NCI-H2029 treated with DMSO at 0.1 percent for 48 hours (cell line): ENCODE measurements at regions not wholly inside any gene's neighbourhood (a gene's known extent, or its start where the extent isn't known, plus 50 kb on each side); places are given as distances from the start of the nearest gene placed in this dataset.
"Not testable (repeated sequence)": the region's sequence is repeated elsewhere in the genome, so short reads cannot be mapped to it uniquely, and the experiment has no call there.

Experiments used
- DNase-seq: peaks from one replicate; lab custom pipeline; 2025; lab: John Stamatoyannopoulos, UW

GRCh38 chr11:29627541-29627940 is 389.3 kb downstream of the KCNA4 start:
- DNase-seq, result no peak

GRCh38 chr11:29623144-29623722 is 393.6 kb downstream of the KCNA4 start:
- DNase-seq, result no peak

- DNase-seq, result no peak
Measured at GRCh38 chr11:29616611-29617010, 400.2 kb downstream of the KCNA4 start.

- DNase-seq, result no peak
Measured at GRCh38 chr11:29612423-29612822, 404.4 kb downstream of the KCNA4 start.

GRCh38 chr11:29606330-29607031 is 410.3 kb downstream of the KCNA4 start:
- no peak for DNase-seq

- not testable (repeated sequence) for DNase-seq
Measured at GRCh38 chr11:29600151-29600575, 416.7 kb downstream of the KCNA4 start.

- DNase-seq, result no peak
Measured at GRCh38 chr11:29584342-29584741, 432.5 kb downstream of the KCNA4 start.

GRCh38 chr11:29578806-29579205 is 438.0 kb downstream of the KCNA4 start:
- no peak for DNase-seq

DNA sequence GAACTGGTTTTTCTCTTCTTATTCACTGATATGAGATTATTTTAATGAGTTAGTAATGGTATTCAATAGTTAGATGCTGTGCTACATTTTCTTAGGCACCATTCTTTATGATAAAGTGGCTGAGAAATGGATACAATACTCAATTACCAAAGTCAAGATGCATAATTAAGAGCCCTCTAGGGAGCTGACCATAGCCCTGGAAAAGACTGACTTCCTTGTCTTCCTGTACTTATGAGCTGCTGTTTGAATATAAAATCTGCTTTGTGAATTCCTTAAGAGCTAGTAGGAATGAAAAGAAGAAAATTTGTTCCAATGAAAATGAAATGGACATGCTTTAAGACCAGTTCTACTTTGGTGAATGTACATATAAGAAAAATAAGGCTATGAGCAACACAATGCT is 452.3 kb downstream of the KCNA4 start:
- no peak for DNase-seq

DNA sequence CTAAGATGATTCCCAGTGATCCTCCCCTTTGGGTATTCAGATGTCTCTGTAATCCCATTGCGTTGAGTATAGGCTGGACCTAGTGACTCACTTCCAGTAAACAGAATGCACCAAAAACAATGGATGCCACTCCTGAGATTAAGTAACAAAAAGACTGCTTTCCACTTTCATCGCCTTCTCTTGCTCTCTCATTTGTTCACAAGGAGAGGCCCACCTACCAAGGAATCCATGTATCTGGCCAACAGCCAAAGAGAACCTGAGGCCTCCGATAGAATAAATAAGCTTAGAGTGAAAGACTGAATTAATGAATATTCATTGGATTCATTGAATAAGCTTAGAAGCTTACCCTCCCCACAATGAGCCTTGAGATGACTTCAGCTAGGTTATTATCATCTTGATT is 454.6 kb downstream of the KCNA4 start:
- DNase-seq, result no peak

GRCh38 chr11:29553990-29554389 is 462.8 kb downstream of the KCNA4 start:
- DNase-seq, result no peak

GRCh38 chr11:29538339-29539036 is 478.3 kb downstream of the KCNA4 start:
- no peak for DNase-seq

GRCh38 chr11:29534836-29535235 is 482.0 kb downstream of the KCNA4 start:
- no peak for DNase-seq

DNA sequence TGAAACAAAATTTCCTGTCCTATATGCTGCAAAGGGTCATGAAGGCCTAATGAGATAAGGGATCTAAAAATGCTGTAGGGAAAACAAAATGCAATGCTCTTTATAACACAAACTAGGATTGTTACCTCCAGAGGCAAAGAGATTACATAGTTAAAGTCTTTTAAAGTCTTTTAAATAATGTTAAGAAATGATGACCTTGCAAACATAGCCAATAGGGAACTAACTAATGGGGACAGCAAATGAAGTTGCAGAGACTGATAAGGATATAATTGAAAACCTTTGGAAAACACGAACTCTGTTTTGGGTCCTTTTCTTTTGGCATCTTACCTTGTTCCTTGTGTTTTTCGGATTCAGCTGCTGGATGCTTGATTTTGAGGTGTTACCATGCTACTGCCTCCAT is 485.9 kb downstream of the KCNA4 start:
- DNase-seq, result no peak

DNA sequence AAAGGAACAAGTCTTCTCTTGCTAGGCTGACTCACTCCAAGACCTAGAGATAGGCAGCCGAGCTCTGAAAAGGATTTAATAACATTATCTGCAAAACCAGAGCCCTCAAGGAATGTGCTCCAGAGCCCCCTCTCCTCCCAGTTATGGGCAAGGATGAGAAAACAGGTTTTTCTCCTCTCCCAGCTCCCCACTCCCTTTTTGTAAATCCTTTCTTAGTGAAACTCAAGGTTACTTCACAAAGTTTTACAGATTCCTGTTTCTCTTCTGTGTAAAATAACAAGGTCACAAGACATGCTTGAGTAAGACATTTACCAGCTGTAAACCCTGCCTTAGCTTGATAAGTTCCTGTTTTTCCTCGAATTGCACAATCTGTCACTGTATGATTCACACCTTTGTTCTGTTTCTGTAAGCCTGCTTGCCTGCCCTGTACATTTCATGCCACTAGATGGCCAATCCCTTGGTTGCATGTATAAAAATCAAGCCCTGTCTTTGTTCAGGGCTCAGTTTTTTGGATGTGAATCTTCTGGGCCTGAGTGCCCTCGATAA is 489.4 kb downstream of the KCNA4 start:
- DNase-seq, result no peak

- DNase-seq, result no peak
Measured at GRCh38 chr11:29518389-29519174, 498.2 kb downstream of the KCNA4 start.

- no peak for DNase-seq
Measured at GRCh38 chr11:29511394-29511793, 505.4 kb downstream of the KCNA4 start.

DNA sequence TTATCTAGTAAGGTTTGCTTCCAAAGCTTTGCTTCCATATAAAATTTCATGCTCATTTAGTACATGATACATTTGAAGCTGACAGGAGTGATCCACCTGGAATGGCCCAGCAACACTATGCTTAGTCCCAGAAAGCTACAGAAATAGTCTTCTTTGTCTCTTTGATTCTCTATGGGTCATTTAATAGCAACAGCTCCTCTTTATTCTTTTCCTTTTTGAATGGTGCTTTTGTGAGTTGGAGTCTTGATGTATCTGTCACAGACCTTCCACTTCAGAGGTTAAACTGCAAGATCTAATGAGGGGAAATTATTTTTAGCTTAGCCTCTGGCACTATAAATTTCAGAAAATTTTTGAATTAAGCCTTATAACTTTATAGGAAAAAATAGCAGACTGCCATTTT is 509.5 kb downstream of the KCNA4 start:
- no peak for DNase-seq

DNA sequence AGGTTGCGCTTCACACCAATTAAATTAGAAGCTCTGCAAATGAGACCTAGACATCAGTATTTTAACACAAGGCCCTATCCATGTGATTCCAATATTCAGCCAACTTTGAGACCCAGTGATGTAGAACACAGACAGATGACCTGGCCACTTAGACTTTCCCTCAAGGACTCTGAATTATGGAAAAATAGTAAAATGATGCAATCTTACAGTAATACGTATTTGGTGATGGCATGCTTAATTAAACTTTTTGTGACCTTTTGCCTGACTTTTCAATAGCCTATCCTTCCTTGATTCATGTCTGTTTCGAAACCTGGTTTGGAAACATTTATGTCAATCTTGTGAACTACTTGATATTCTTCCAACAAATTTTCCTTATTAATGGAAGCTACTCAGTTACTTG is 521.2 kb downstream of the KCNA4 start:
- no peak for DNase-seq

GRCh38 chr11:29490938-29491337 is 525.9 kb downstream of the KCNA4 start:
- no peak for DNase-seq

GRCh38 chr11:29486301-29486700 is 530.5 kb downstream of the KCNA4 start:
- no peak for DNase-seq

DNA sequence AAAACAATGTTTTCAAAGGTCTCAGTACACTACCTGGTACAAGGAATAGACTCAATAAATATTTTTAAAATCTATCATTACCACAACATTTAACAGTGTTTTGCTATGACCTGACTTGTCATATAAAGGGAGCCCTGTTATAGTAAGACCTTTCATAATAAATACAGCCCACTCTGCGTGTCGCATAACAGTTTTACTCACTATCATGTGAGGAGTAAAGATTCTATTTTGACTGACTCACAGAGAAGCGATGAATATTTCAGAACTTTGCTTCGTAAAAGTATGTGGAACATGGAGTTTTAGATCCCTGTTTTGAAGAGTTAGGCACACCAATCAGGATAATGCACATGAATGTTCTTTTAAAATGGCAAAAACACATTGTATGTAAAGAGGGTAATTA is 531.2 kb downstream of the KCNA4 start:
- no peak for DNase-seq
